H1 (cell line): ENCODE measurements at regions not wholly inside any gene's neighbourhood (a gene's known extent, or its start where the extent isn't known, plus 50 kb on each side); places are given as distances from the start of the nearest gene placed in this dataset.

ENCODE experiments used
- CTCF ChIA-PET: fragments of 300-600 bp; sonication (Branson Sonifier 250); formaldehyde crosslinking; loops from one replicate; lab custom pipeline; 2021; ENCODE audit not compliant: partially characterized antibody; lab: Charles Lee
- POLR2A ChIA-PET: fragments of 300-600 bp; sonication (Branson Sonifier 250); formaldehyde crosslinking; loops from one replicate; lab custom pipeline; 2021; ENCODE audit warnings: inconsistent platforms; ENCODE audit not compliant: partially characterized antibody; lab: Charles Lee
- DNase-seq, 2 experiments: peaks; one replicate each; pipeline versions ENCODE4 v3.0.0 to v3.0.0-alpha.2; 2010 to 2022; ENCODE audit warnings: low spot score in 2 of 2, low read depth in 1 of 2, mixed read lengths in 1 of 2
- FAIRE-seq: peaks from 2 replicates; lab custom pipeline; 2011; peaks lifted over from hg19 to GRCh38; lab: Jason Lieb, UNC
- H2AFZ ChIP-seq: 2 replicates; pipeline ENCODE4 v1.8.1; 2012; ENCODE audit warnings: low read length, inconsistent platforms
- H2AK5ac ChIP-seq: 2 replicates; pipeline ENCODE4 v1.6.1; 2013; ENCODE audit warnings: low read depth, low read length
- H2BK120ac ChIP-seq: replicated peaks from 2 replicates; pipeline ENCODE3; 2013; ENCODE audit warnings: low read depth, low read length, inconsistent platforms
- H2BK12ac ChIP-seq: 2 replicates; pipeline ENCODE4 v1.6.1; 2013; ENCODE audit warnings: low read depth, low read length
- H2BK15ac ChIP-seq: 2 replicates; pipeline ENCODE4 v1.6.1; 2013; ENCODE audit warnings: low read length
- H2BK20ac ChIP-seq: 2 replicates; pipeline ENCODE4 v1.6.1; 2013; ENCODE audit warnings: low read length
- H2BK5ac ChIP-seq: 2 replicates; pipeline ENCODE4 v1.6.1; 2013; ENCODE audit warnings: low read depth, low read length
- H3K14ac ChIP-seq: 2 replicates; pipeline ENCODE4 v1.6.1; 2013; ENCODE audit warnings: inconsistent platforms; ENCODE audit not compliant: insufficient read length
- H3K18ac ChIP-seq: 2 replicates; pipeline ENCODE4 v1.6.1; 2013; ENCODE audit warnings: low read length; ENCODE audit errors: extremely low read depth
- H3K23ac ChIP-seq: 2 replicates; pipeline ENCODE4 v1.6.1; 2013; ENCODE audit warnings: inconsistent platforms; ENCODE audit not compliant: insufficient read length
- H3K23me2 ChIP-seq: 2 replicates; pipeline ENCODE4 v1.6.1; 2013; ENCODE audit warnings: low read depth, low read length
- H3K27ac ChIP-seq: 2 replicates; pipeline ENCODE4 v1.6.1; 2011; ENCODE audit warnings: low read depth, low read length, inconsistent platforms
- H3K27me3 ChIP-seq, 4 experiments: replicated peaks in 1 of 4; 1 replicate in 1 of 4; 2 replicates in 3 of 4; pipeline versions ENCODE4 v1.6.1 to v1.8.1; 2011 to 2013; ENCODE audit warnings: low read length in 3 of 4, mild to moderate bottlenecking in 3 of 4, inconsistent platforms in 2 of 4, mixed read lengths in 2 of 4, moderate library complexity in 1 of 4; ENCODE audit not compliant: control insufficient read depth in 3 of 4, insufficient read depth in 3 of 4; ENCODE audit errors: extremely low read depth in 1 of 4
- H3K36me3 ChIP-seq, 4 experiments: 2 replicates each; pipeline versions ENCODE4 v1.6.1 to v1.8.1; 2011 to 2013; ENCODE audit warnings: mild to moderate bottlenecking in 4 of 4, low read length in 3 of 4, moderate library complexity in 2 of 4, control low read depth in 1 of 4, inconsistent platforms in 1 of 4; ENCODE audit not compliant: insufficient read depth in 4 of 4, control insufficient read depth in 2 of 4
- H3K4ac ChIP-seq: replicated peaks from 2 replicates; pipeline ENCODE3; 2013; ENCODE audit warnings: low read length, low read depth, mixed read lengths, inconsistent platforms; ENCODE audit not compliant: insufficient read length
- H3K4me1 ChIP-seq, 4 experiments: replicated peaks in 1 of 4; 1 replicate in 1 of 4; 2 replicates in 3 of 4; pipeline versions ENCODE4 v1.6.1 to v1.8.1; 2011 to 2013; ENCODE audit warnings: low read length in 3 of 4, inconsistent platforms in 2 of 4, mixed read lengths in 1 of 4; ENCODE audit not compliant: insufficient read depth in 4 of 4, control insufficient read depth in 3 of 4
- H3K4me2 ChIP-seq, 2 experiments: 2 replicates each; pipeline versions ENCODE4 v1.6.1 to v1.8.1; 2011 to 2013; ENCODE audit warnings: low read depth in 2 of 2, low read length in 2 of 2, control low read depth in 1 of 2, inconsistent platforms in 1 of 2, mild to moderate bottlenecking in 1 of 2; ENCODE audit not compliant: insufficient read depth in 1 of 2
- H3K4me3 ChIP-seq, 4 experiments: fragments of 200-600, 300-600 bp in 1 of 4; sonication (generic), shearing (Covaris generic), sonication (Bioruptor Twin) in 1 of 4; 2 replicates each; pipeline versions ENCODE4 v1.5.1 to v1.8.1; 2011 to 2016; ENCODE audit warnings: low read length in 4 of 4, low read depth in 3 of 4, control low read depth in 2 of 4, inconsistent platforms in 2 of 4, mild to moderate bottlenecking in 2 of 4, mixed read lengths in 1 of 4, moderate library complexity in 1 of 4; ENCODE audit not compliant: insufficient read depth in 2 of 4; ENCODE audit errors: extremely low read depth in 1 of 4
- H3K56ac ChIP-seq: replicated peaks from 2 replicates; pipeline ENCODE3; 2013; ENCODE audit warnings: low read depth, mild to moderate bottlenecking, mixed read lengths, low read length, inconsistent platforms; ENCODE audit not compliant: insufficient read length
- H3K79me1 ChIP-seq: 2 replicates; pipeline ENCODE4 v1.6.1; 2013; ENCODE audit warnings: low read depth, low read length, control low read depth
- H3K79me2 ChIP-seq, 2 experiments: 2 replicates each; pipeline versions ENCODE4 v1.6.1 to v1.8.1; 2012 to 2013; ENCODE audit warnings: low read length in 2 of 2, mild to moderate bottlenecking in 2 of 2, inconsistent platforms in 1 of 2; ENCODE audit not compliant: insufficient read depth in 2 of 2, control insufficient read depth in 1 of 2
- H3K9ac ChIP-seq, 4 experiments: replicated peaks in 1 of 4; 1 replicate in 1 of 4; 2 replicates in 3 of 4; pipeline versions ENCODE4 v1.6.1 to v1.8.1; 2011 to 2013; ENCODE audit warnings: low read depth in 3 of 4, low read length in 3 of 4, control low read depth in 2 of 4, mild to moderate bottlenecking in 2 of 4, moderate library complexity in 2 of 4, inconsistent platforms in 1 of 4; ENCODE audit errors: extremely low read depth in 1 of 4
- H3K9me3 ChIP-seq, 2 experiments: 2 replicates each; pipeline versions ENCODE4 v1.6.1 to v1.8.1; 2012 to 2013; ENCODE audit warnings: mild to moderate bottlenecking in 2 of 2, moderate library complexity in 2 of 2, control low read depth in 1 of 2, inconsistent platforms in 1 of 2, low read depth in 1 of 2, low read length in 1 of 2, mixed read lengths in 1 of 2; ENCODE audit not compliant: insufficient read depth in 2 of 2
- H4K20me1 ChIP-seq, 2 experiments: replicated peaks in 1 of 2; 2 replicates each; pipeline versions ENCODE3 to v1.8.1; 2011 to 2013; ENCODE audit warnings: inconsistent platforms in 2 of 2, low read length in 2 of 2, mild to moderate bottlenecking in 1 of 2; ENCODE audit not compliant: insufficient read depth in 2 of 2, control insufficient read depth in 1 of 2
- H4K5ac ChIP-seq: 2 replicates; pipeline ENCODE4 v1.6.1; 2013; ENCODE audit warnings: low read length, low read depth, mixed read lengths, inconsistent platforms; ENCODE audit not compliant: insufficient read length
- H4K8ac ChIP-seq: 2 replicates; pipeline ENCODE4 v1.8.0; 2013; ENCODE audit warnings: mild to moderate bottlenecking, moderate library complexity, low read length, inconsistent platforms; ENCODE audit not compliant: insufficient read depth; ENCODE audit errors: extremely low read depth
- H4K91ac ChIP-seq: replicated peaks from 2 replicates; pipeline ENCODE3; 2013; ENCODE audit warnings: low read length, mixed read lengths, inconsistent platforms; ENCODE audit not compliant: insufficient read length
- NRF1 ChIP-seq: IDR thresholded peaks from 2 replicates; pipeline ENCODE4 v1.6.1; 2011; ENCODE audit warnings: mild to moderate bottlenecking, low read depth, low read length, improper control_type of control experiment
- TEAD4 ChIP-seq: IDR thresholded peaks from 2 replicates; pipeline ENCODE4 v1.6.1; 2012; ENCODE audit warnings: low read depth, low read length, inconsistent platforms, mixed read lengths
- WGBS, 2 experiments: shearing (Covaris generic) in 1 of 2; methylation state at CpG; one replicate each; pipeline versions ENCODE4 v1.1.6 to v1.1.7; 2013 to 2015; ENCODE audit warnings: low lambda C conversion rate in 2 of 2, mixed read lengths in 2 of 2, inconsistent platforms in 1 of 2, low coverage in 1 of 2, missing lambda C conversion rate in 1 of 2; ENCODE audit not compliant: insufficient replicate concordance in 2 of 2, insufficient coverage in 1 of 2, insufficient read length in 1 of 2; ENCODE audit errors: extremely low coverage in 1 of 2, missing lambda C conversion rate in 1 of 2; 5-methylcytosine and 5-hydroxymethylcytosine counted together

- Histone ChIP-seq H3K4ac (no peak overlapping the region), H2BK5ac (no peak overlapping the region), H3K23ac (no peak overlapping the region), H3K9me3 (no peaks in the 10 kb centered on the region), H2BK15ac (no peak overlapping the region), H3K27ac (no peak overlapping the region), H3K79me1 (no peaks in the 10 kb centered on the region), H4K5ac (no peak overlapping the region), H3K27me3 (no peaks in the 10 kb centered on the region), H3K79me2 (no peaks in the 10 kb centered on the region), H2AFZ (no peak overlapping the region), H4K8ac (no peak overlapping the region), H2AK5ac (no peak overlapping the region), H3K18ac (no peak overlapping the region), H3K4me2 (no peak overlapping the region), H3K14ac (no peak overlapping the region), H3K36me3 (no peaks in the 10 kb centered on the region), H3K9ac (no peak overlapping the region), H3K56ac (no peak overlapping the region), H3K4me1 (no peaks in the 10 kb centered on the region), H2BK20ac (no peak overlapping the region), H4K20me1 (no peaks in the 10 kb centered on the region), H2BK120ac (no peak overlapping the region), H3K23me2 (no peaks in the 10 kb centered on the region), H4K91ac (no peak overlapping the region), H3K4me3 (no peak overlapping the region), H2BK12ac (no peak overlapping the region)
- DNase-seq (no peak), FAIRE-seq (no peak)
- POLR2A ChIA-PET, result no interaction called here
- WGBS, 2 experiments, result 85% methylated on average over 2 of the region's 2 CpGs; no CpG with 5 or more reads in 1 of the 2 experiments
- CTCF ChIA-PET, result interaction anchor here (1.6 kb wide), 1 partner anchor 10 kb away, joined by 4 read pairs; no protein-coding TSS in a partner anchor
- TF ChIP-seq TEAD4 (no peak), NRF1 (no peak)
Measured at GRCh38 chr4:127134490-127134889, 498.3 kb upstream of the INTU start.
